ENCODE measurements at regions not wholly inside any gene's neighbourhood (a gene's known extent, or its start where the extent isn't known, plus 50 kb on each side); places are given as distances from the start of the nearest gene placed in this dataset.

GRCh38 chr2:150109028-150109427 lies 378.4 kb downstream of the RND3 start:
- TF ChIP-seq CSRNP3 (CRISPR knock-in tag; IDR thresholded peaks at IDR 0.05) (no peak), PPARA (CRISPR knock-in tag; IDR thresholded peaks at IDR 0.05; ENCODE audit: borderline replicate concordance) (no peak), PATZ1 (CRISPR knock-in tag; IDR thresholded peaks at IDR 0.05; ENCODE audit: borderline replicate concordance) (no peak), RARB (CRISPR knock-in tag; IDR thresholded peaks at IDR 0.05) (no peak), ZFP30 (CRISPR knock-in tag; IDR thresholded peaks at IDR 0.05) (no peak), ZFP3 (CRISPR knock-in tag; IDR thresholded peaks at IDR 0.05) (no peak), ZNF8 (CRISPR knock-in tag; IDR thresholded peaks at IDR 0.05) (no peak)

All from SK-N-SH treated with all-trans-retinoic acid at 6 μM for 48 hours (cell line).